Neural crest cell (in vitro differentiated cells): ENCODE measurements at regions not wholly inside any gene's neighbourhood (a gene's known extent, or its start where the extent isn't known, plus 50 kb on each side); places are given as distances from the start of the nearest gene placed in this dataset.

ENCODE experiments used
- DNase-seq: peaks from one replicate; pipeline ENCODE4 v3.0.0; 2021; ENCODE audit warnings: low read depth, mixed read lengths, low spot score
- H3K27ac Mint-ChIP-seq: one replicate; pipeline ENCODE4 v1.8.0; 2021; ENCODE audit warnings: mild to moderate bottlenecking, mixed read lengths; ENCODE audit not compliant: unreplicated experiment
- H3K27me3 Mint-ChIP-seq: 2 replicates; pipeline ENCODE4 v1.8.0; 2021; ENCODE audit warnings: low read depth, mild to moderate bottlenecking, mixed read lengths
- H3K36me3 Mint-ChIP-seq: 2 replicates; pipeline ENCODE4 v1.8.0; 2021; ENCODE audit warnings: low read depth, mild to moderate bottlenecking, mixed read lengths
- H3K4me1 Mint-ChIP-seq: 2 replicates; pipeline ENCODE4 v1.8.0; 2021; ENCODE audit warnings: mixed read lengths
- H3K4me3 Mint-ChIP-seq: one replicate; pipeline ENCODE4 v1.8.0; 2021; ENCODE audit warnings: mild to moderate bottlenecking, mixed read lengths
- H3K9me3 Mint-ChIP-seq: 2 replicates; pipeline ENCODE4 v1.8.0; 2021; ENCODE audit warnings: mixed read lengths
- TF ChIP-seq, protein P1 (sequence below): fragments of 200-600 bp; sonication (generic); conservative IDR thresholded peaks from 2 replicates; pipeline ENCODE4 v1.5.0; 2021; ENCODE audit warnings: antibody characterized with exemption, mild to moderate bottlenecking

DNA sequence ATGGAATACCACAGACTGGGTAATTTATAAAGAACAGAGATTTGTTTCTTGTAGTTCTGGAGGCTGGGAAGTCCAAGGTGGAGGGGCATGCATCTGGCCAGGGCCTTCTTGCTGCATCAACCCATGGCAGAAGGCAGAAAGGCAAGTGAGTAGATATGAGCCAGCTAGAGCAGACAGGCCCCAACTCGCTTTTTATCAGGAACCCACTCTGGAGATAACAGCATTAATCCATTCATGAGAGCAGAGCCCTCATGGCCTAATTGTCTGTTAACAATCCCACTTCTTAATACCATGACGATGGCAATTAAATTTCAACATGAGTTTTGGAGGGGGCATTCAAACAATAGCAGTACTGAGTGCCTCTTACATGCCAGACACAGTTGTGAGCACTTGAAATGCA, 87.2 kb upstream of the SOX13 start:
- Mint-ChIP-seq H3K36me3 (peaks cover 2% of the 10 kb centered on the region), H3K27me3 (no peaks in the 10 kb centered on the region), H3K9me3 (peaks cover 2% of the 10 kb centered on the region), H3K27ac (no peak overlapping the region), H3K4me3 (no peak overlapping the region), H3K4me1 (peaks cover 19% of the 10 kb centered on the region)
- TF ChIP-seq, protein P1, sequence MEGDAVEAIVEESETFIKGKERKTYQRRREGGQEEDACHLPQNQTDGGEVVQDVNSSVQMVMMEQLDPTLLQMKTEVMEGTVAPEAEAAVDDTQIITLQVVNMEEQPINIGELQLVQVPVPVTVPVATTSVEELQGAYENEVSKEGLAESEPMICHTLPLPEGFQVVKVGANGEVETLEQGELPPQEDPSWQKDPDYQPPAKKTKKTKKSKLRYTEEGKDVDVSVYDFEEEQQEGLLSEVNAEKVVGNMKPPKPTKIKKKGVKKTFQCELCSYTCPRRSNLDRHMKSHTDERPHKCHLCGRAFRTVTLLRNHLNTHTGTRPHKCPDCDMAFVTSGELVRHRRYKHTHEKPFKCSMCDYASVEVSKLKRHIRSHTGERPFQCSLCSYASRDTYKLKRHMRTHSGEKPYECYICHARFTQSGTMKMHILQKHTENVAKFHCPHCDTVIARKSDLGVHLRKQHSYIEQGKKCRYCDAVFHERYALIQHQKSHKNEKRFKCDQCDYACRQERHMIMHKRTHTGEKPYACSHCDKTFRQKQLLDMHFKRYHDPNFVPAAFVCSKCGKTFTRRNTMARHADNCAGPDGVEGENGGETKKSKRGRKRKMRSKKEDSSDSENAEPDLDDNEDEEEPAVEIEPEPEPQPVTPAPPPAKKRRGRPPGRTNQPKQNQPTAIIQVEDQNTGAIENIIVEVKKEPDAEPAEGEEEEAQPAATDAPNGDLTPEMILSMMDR, result no peak
- DNase-seq, result no peak

- TF ChIP-seq, protein P1, result no peak
- no peak overlapping the region for H3K4me3 Mint-ChIP-seq
- peaks cover 2% of the 10 kb centered on the region for H3K9me3 Mint-ChIP-seq
Observed at GRCh38 chr1:203986887-203987461, 85.9 kb upstream of the SOX13 start.

GRCh38 chr1:203990118-203990517, 82.8 kb upstream of the SOX13 start:
- no peaks in the 10 kb centered on the region for H3K36me3 Mint-ChIP-seq
- H3K9me3 Mint-ChIP-seq, result peaks cover 2% of the 10 kb centered on the region
- no peak overlapping the region for H3K4me3 Mint-ChIP-seq
- H3K4me1 Mint-ChIP-seq, result peaks cover 29% of the 10 kb centered on the region
- H3K27ac Mint-ChIP-seq, result peak overlapping the region; percentile 70
- DNase-seq, result no peak
- TF ChIP-seq, protein P1, result no peak
- H3K27me3 Mint-ChIP-seq, result no peaks in the 10 kb centered on the region

More at GRCh38 chr1:203986887-203987461, 85.9 kb upstream of the SOX13 start:
- Mint-ChIP-seq H3K27ac (no peak overlapping the region), H3K27me3 (no peaks in the 10 kb centered on the region), H3K36me3 (peaks cover 2% of the 10 kb centered on the region), H3K4me1 (peaks cover 19% of the 10 kb centered on the region)
- no peak for DNase-seq

DNA sequence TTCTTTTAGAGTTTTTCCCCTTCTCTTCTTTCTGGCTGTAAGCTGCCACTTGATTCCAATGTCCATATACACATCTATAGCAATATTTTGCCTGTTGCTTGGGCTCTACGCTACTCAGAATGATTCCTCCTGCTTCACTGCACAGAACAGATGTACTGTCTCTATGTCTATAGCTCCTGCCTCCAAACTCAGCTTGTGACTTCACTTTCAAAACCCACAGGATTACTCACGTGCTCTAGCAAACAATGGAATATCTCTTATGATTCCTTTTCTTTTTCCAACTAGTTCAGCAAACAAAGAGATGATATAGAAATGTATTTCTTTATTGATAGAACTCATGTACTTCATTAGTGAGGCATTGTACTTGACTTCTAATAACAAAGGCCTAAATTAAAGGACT, 80.5 kb upstream of the SOX13 start:
- H3K9me3 Mint-ChIP-seq, result no peaks in the 10 kb centered on the region
- peaks cover 35% of the 10 kb centered on the region for H3K4me1 Mint-ChIP-seq
- H3K27me3 Mint-ChIP-seq, result no peaks in the 10 kb centered on the region
- no peak overlapping the region for H3K4me3 Mint-ChIP-seq
- H3K27ac Mint-ChIP-seq, result no peak overlapping the region
- DNase-seq, result no peak
- no peaks in the 10 kb centered on the region for H3K36me3 Mint-ChIP-seq
- TF ChIP-seq, protein P1, result no peak

GRCh38 chr1:203993256-203993655, 79.7 kb upstream of the SOX13 start:
- Mint-ChIP-seq H3K4me3 (no peak overlapping the region), H3K27me3 (no peaks in the 10 kb centered on the region)

More at GRCh38 chr1:203993256-203993655, 79.7 kb upstream of the SOX13 start:
- Mint-ChIP-seq H3K9me3 (no peaks in the 10 kb centered on the region), H3K4me1 (peaks cover 40% of the 10 kb centered on the region), H3K27ac (no peak overlapping the region), H3K36me3 (no peaks in the 10 kb centered on the region)
- TF ChIP-seq, protein P1, result no peak
- no peak for DNase-seq
